Gastrocnemius medialis (tissue), 4 donors: ENCODE measurements at regions not wholly inside any gene's neighbourhood (a gene's known extent, or its start where the extent isn't known, plus 50 kb on each side); places are given as distances from the start of the nearest gene placed in this dataset.

ENCODE experiments used
- POLR2A ChIP-seq, 2 donors: fragments of 450-650 bp; IDR thresholded peaks; one replicate each; pipeline ENCODE4 v1.6.1; 2017; ENCODE audit warnings: antibody characterized with exemption in 2 of 2, mild to moderate bottlenecking in 2 of 2, moderate library complexity in 2 of 2
- TF ChIP-seq, protein P1 (sequence below), 5 experiments: fragments of 450-650 bp in 3 of 5; fragments of 200-600 bp in 2 of 5; sonication (generic) in 2 of 5; IDR thresholded peaks in 4 of 5; conservative IDR thresholded peaks in 1 of 5; 1 replicate in 4 of 5; 2 replicates in 1 of 5; pipeline ENCODE4 v1.5.1; 2016 to 2019; ENCODE audit warnings: antibody characterized with exemption in 5 of 5, mild to moderate bottlenecking in 3 of 5, moderate library complexity in 3 of 5

DNA sequence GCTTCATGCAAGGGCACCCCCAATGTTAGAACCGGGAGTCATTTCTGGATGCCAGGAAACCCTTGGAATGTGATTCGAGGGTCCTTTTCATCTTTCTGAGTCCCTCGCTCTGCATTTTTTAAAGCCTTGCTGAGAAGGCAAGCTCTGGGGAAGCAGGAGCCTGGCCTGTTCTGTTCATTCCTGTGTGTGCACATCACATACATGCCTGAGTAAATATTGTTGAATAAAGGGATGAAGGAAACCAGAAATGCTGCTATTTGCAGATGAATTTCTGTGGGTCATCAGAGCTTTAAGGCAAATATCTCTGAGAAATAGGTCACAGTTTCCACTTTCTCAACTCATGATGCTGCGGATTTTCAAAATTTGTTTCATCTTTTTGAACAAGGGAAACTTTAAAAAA lies 170.1 kb downstream of the PAH start:
- TF ChIP-seq, protein P1, sequence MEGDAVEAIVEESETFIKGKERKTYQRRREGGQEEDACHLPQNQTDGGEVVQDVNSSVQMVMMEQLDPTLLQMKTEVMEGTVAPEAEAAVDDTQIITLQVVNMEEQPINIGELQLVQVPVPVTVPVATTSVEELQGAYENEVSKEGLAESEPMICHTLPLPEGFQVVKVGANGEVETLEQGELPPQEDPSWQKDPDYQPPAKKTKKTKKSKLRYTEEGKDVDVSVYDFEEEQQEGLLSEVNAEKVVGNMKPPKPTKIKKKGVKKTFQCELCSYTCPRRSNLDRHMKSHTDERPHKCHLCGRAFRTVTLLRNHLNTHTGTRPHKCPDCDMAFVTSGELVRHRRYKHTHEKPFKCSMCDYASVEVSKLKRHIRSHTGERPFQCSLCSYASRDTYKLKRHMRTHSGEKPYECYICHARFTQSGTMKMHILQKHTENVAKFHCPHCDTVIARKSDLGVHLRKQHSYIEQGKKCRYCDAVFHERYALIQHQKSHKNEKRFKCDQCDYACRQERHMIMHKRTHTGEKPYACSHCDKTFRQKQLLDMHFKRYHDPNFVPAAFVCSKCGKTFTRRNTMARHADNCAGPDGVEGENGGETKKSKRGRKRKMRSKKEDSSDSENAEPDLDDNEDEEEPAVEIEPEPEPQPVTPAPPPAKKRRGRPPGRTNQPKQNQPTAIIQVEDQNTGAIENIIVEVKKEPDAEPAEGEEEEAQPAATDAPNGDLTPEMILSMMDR (IDR thresholded peaks at IDR 0.05 in 4 of 5, conservative IDR thresholded peaks at IDR 0.05 in 1 of 5), result no peak
- TF ChIP-seq POLR2A (IDR thresholded peaks at IDR 0.05), result no peak
